ENCODE measurements at regions not wholly inside any gene's neighbourhood (a gene's known extent, or its start where the extent isn't known, plus 50 kb on each side); places are given as distances from the start of the nearest gene placed in this dataset.

- TF ChIP-seq, protein P1, sequence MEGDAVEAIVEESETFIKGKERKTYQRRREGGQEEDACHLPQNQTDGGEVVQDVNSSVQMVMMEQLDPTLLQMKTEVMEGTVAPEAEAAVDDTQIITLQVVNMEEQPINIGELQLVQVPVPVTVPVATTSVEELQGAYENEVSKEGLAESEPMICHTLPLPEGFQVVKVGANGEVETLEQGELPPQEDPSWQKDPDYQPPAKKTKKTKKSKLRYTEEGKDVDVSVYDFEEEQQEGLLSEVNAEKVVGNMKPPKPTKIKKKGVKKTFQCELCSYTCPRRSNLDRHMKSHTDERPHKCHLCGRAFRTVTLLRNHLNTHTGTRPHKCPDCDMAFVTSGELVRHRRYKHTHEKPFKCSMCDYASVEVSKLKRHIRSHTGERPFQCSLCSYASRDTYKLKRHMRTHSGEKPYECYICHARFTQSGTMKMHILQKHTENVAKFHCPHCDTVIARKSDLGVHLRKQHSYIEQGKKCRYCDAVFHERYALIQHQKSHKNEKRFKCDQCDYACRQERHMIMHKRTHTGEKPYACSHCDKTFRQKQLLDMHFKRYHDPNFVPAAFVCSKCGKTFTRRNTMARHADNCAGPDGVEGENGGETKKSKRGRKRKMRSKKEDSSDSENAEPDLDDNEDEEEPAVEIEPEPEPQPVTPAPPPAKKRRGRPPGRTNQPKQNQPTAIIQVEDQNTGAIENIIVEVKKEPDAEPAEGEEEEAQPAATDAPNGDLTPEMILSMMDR (IDR thresholded peaks at IDR 0.05): no peak
- TF ChIP-seq POLR2A (IDR thresholded peaks at IDR 0.05; ENCODE audit: low read length): no peak
These were observed 548.6 kb downstream of the TLL1 start for GRCh38 chr4:166421556-166422156.
